Renal cortex interstitium (tissue), 11 donors: ENCODE measurements at regions not wholly inside any gene's neighbourhood (a gene's known extent, or its start where the extent isn't known, plus 50 kb on each side); places are given as distances from the start of the nearest gene placed in this dataset.
"Not testable (repeated sequence)": the region's sequence is repeated elsewhere in the genome, so short reads cannot be mapped to it uniquely, and the experiment has no call there.

Experiments used
- DNase-seq, 11 donors: peaks; one replicate each; pipeline ENCODE4 v3.0.0-alpha.2; 2013; ENCODE audit warnings: low read depth in 9 of 11, low spot score in 4 of 11; ENCODE audit errors: extremely low read depth in 1 of 11

- DNase-seq: no peak
Measured at GRCh38 chr12:127014079-127014478, 1252.9 kb upstream of the TMEM132C start.

- no peak for DNase-seq
Measured at GRCh38 chr12:127024791-127025190, 1242.2 kb upstream of the TMEM132C start.

GRCh38 chr12:127025545-127025944 is 1241.4 kb upstream of the TMEM132C start:
- no peak for DNase-seq

- no peak for DNase-seq
Measured at GRCh38 chr12:127035011-127035879, 1231.7 kb upstream of the TMEM132C start.

- no peak for DNase-seq
Measured at GRCh38 chr12:127038152-127038551, 1228.8 kb upstream of the TMEM132C start.

- no peak for DNase-seq
Measured at GRCh38 chr12:127038761-127039160, 1228.2 kb upstream of the TMEM132C start.

GRCh38 chr12:127041985-127042625 is 1224.9 kb upstream of the TMEM132C start:
- no peak for DNase-seq

GRCh38 chr12:127043731-127044130 is 1223.2 kb upstream of the TMEM132C start:
- peak in 1 of 11 donors; percentile 4 for DNase-seq

GRCh38 chr12:127044836-127045235 is 1222.1 kb upstream of the TMEM132C start:
- DNase-seq: no peak

- DNase-seq: no peak
Measured at GRCh38 chr12:127046467-127046866, 1220.5 kb upstream of the TMEM132C start.

GRCh38 chr12:127048057-127048456 is 1218.9 kb upstream of the TMEM132C start:
- no peak for DNase-seq

- DNase-seq: not testable (repeated sequence)
Measured at GRCh38 chr12:127048525-127048924, 1218.4 kb upstream of the TMEM132C start.

GRCh38 chr12:127051139-127051538 is 1215.8 kb upstream of the TMEM132C start:
- DNase-seq: no peak

GRCh38 chr12:127052511-127053232 is 1214.3 kb upstream of the TMEM132C start:
- no peak for DNase-seq

- no peak for DNase-seq
Measured at GRCh38 chr12:127054531-127054930, 1212.4 kb upstream of the TMEM132C start.

- no peak for DNase-seq
Measured at GRCh38 chr12:127060310-127060847, 1206.6 kb upstream of the TMEM132C start.

GRCh38 chr12:127060933-127061332 is 1206.0 kb upstream of the TMEM132C start:
- DNase-seq: no peak

- peak in 1 of 11 donors; percentile 2 for DNase-seq
Measured at GRCh38 chr12:127063339-127064072, 1203.5 kb upstream of the TMEM132C start.

GRCh38 chr12:127064207-127064606 is 1202.8 kb upstream of the TMEM132C start:
- DNase-seq: no peak
